Liver (tissue), 3 donors: ENCODE measurements at regions not wholly inside any gene's neighbourhood (a gene's known extent, or its start where the extent isn't known, plus 50 kb on each side); places are given as distances from the start of the nearest gene placed in this dataset.

Experiments used
- CTCF ChIP-seq: fragments of 150-350 bp; IDR thresholded peaks from 2 replicates; pipeline ENCODE4 v1.5.1; 2017; ENCODE audit warnings: improper control_type of control experiment, low read depth, low read length; ENCODE audit not compliant: missing input control
- EGR1 ChIP-seq, 2 donors: IDR thresholded peaks; 2 replicates each; pipeline ENCODE4 v1.6.1; 2016 to 2018; ENCODE audit warnings: antibody characterized with exemption in 2 of 2, low read depth in 2 of 2
- GABPA ChIP-seq, 2 donors: IDR thresholded peaks in 1 of 2; conservative IDR thresholded peaks in 1 of 2; 2 replicates each; pipeline ENCODE4 v1.6.1; 2016; ENCODE audit warnings: antibody characterized with exemption in 2 of 2, mild to moderate bottlenecking in 1 of 2, moderate library complexity in 1 of 2
- HNF4G ChIP-seq: IDR thresholded peaks from 2 replicates; pipeline ENCODE4 v1.6.1; 2016; ENCODE audit warnings: antibody characterized with exemption
- JUND ChIP-seq, 2 donors: IDR thresholded peaks; 2 replicates each; pipeline ENCODE4 v1.6.1; 2016; ENCODE audit warnings: antibody characterized with exemption in 2 of 2
- MAX ChIP-seq: IDR thresholded peaks from 2 replicates; pipeline ENCODE4 v1.6.1; 2016; ENCODE audit warnings: antibody characterized with exemption
- RAD21 ChIP-seq, 2 donors: IDR thresholded peaks; 2 replicates each; pipeline ENCODE4 v1.6.1; 2016; ENCODE audit warnings: antibody characterized with exemption in 2 of 2, mild to moderate bottlenecking in 2 of 2
- REST ChIP-seq: IDR thresholded peaks from 2 replicates; pipeline ENCODE4 v1.6.1; 2016; ENCODE audit warnings: antibody characterized with exemption, mild to moderate bottlenecking
- SP1 ChIP-seq: IDR thresholded peaks from 2 replicates; pipeline ENCODE4 v1.6.1; 2018; ENCODE audit warnings: antibody characterized with exemption, mild to moderate bottlenecking
- TAF1 ChIP-seq: conservative IDR thresholded peaks from 2 replicates; pipeline ENCODE4 v1.6.1; 2016; ENCODE audit warnings: antibody characterized with exemption, mild to moderate bottlenecking
- YY1 ChIP-seq: IDR thresholded peaks from 2 replicates; pipeline ENCODE4 v1.6.1; 2016; ENCODE audit warnings: antibody characterized with exemption, mild to moderate bottlenecking
- ZBTB33 ChIP-seq: IDR thresholded peaks from 2 replicates; pipeline ENCODE4 v1.6.1; 2016; ENCODE audit warnings: antibody characterized with exemption
- donor health status: healthy.
- donor health status: healthy.

DNA sequence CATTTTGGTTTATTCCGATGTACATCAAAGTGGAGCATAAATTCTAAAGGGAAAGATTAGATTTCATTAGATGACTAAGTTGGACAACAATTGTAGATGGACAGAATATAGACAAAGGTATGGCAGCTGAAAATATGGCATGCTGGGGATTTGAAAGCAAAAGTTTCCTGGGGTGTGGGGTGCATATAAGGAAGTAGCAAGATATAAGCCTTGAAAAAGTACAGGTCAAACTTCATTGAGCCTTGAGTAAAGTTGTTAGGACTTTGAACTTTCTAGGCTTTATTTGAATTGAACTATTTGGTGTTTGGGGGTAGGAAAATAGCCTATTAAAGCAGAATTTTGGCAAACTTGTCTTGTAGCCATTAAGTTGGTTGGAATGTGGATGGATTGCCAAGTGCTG lies 75.8 kb upstream of the KCNJ16 start:
- no peak for TF ChIP-seq CTCF
- no peak for TF ChIP-seq RAD21 (IDR thresholded peaks at IDR 0.05)
- no peak for TF ChIP-seq TAF1
- TF ChIP-seq SP1 = no peak
- TF ChIP-seq GABPA (IDR thresholded peaks at IDR 0.05 in 1 of 2, conservative IDR thresholded peaks at IDR 0.05 in 1 of 2) = no peak
- no peak for TF ChIP-seq YY1
- TF ChIP-seq ZBTB33 = no peak
- TF ChIP-seq EGR1 (IDR thresholded peaks at IDR 0.05; ENCODE audit: low read depth in 2 of 2) = no peak
- TF ChIP-seq REST = no peak
- TF ChIP-seq MAX = no peak
- no peak for TF ChIP-seq JUND (IDR thresholded peaks at IDR 0.05)
- TF ChIP-seq HNF4G = no peak
